Left colon (tissue), 2 donors: ENCODE measurements at regions not wholly inside any gene's neighbourhood (a gene's known extent, or its start where the extent isn't known, plus 50 kb on each side); places are given as distances from the start of the nearest gene placed in this dataset.

Source experiments
- ATAC-seq: fragments of 200-7000 bp; cut with Tn5 transposase; one replicate; pipeline ENCODE4 v1.9.1; 2020; ENCODE audit warnings: mild to moderate bottlenecking, moderate library complexity
- DNase-seq, 2 donors: peaks; one replicate each; pipeline ENCODE4 v3.0.0-alpha.2; 2020
- intact Hi-C, 2 donors: fragments of 100-400 bp; cut with DNase I in 1 of 2; cut with micrococcal nuclease in 1 of 2; formaldehyde crosslinking; loops; one replicate each; pipeline versions ENCODE4 v1.11.2 to v1.14.0; 2022; cut with DNase I, micrococcal nuclease
- donor health status: DM: no; HTN: no; CAD: no.
- donor health status: DM: yes; HTN: yes; CAD: no.

DNA sequence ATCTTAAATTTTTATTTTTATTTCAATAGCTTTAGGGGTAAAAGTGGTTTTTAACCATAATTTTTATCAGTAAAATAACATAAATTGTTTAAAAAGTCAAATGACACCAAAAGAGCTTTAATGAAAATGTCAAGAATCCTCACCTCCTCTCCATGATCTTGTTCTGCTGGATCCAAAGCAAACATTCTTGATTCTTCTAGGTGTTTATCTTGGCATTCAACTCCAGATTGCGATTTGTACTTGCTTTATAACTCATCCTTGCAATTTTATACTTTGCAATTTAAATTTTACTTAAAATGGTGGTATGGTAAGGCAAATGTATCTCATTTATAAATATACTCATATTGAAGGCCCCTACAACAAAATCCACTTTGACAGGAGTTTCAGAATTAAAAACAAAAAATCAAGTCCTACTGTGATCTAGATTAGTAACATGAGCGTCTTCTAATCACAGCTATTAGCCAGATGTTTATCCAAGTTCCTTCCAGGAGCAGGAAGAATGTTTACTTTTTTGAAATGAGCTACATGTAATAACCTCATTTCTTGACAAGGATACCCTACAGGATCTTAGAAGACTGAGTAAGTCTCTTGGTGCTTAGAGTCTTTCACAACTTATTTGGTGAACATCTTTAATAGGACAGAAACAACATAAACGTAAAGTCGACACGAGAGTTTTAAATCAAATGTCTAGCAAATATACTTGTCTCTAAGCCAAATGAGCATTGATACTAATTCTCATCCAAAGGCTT is 72.4 kb upstream of the CARD18 start:
- DNase-seq = no peak
- ATAC-seq = no peak
- intact Hi-C loops = no loop called here

DNA sequence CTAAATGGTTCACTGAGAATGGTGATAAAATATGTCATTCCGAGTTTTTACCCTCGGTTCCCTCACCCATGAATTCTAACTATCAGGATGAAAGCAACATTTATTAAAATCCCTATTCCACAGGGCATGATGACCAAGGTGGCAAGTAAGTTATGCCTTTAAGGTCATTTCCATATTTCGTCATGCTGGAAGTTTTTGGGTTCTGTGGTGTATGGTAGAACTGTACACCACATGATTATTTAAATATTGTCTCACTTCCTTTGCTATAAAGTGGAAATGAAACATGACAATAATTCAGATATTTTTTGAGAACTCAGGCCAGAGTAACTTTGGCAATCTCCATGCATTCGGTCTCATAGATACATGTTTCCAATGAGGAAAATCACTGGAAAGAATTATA is 68.5 kb upstream of the CARD18 start:
- no peak for ATAC-seq
- intact Hi-C loops = no loop called here
- no peak for DNase-seq

DNA sequence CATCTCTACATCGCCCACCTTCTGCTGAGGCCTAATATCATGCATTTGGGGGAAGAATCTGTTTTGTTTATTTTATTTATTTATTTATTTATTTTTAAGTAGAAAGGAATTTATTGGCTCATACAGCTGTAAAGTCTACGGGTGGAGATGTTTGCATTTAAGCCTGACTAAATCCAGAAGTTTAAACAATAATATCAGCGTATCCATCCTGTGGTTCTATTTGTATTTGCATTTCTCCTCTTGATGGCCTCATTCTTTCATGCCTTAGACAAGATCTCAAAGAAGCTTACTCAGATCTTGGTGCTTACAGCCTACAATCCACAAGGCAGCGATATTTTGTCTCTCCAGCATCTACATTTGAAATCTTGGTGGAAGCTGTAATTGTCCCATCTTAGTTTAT is 67.1 kb upstream of the CARD18 start:
- DNase-seq (no peak), ATAC-seq (no peak)
- intact Hi-C loops = no loop called here

DNA sequence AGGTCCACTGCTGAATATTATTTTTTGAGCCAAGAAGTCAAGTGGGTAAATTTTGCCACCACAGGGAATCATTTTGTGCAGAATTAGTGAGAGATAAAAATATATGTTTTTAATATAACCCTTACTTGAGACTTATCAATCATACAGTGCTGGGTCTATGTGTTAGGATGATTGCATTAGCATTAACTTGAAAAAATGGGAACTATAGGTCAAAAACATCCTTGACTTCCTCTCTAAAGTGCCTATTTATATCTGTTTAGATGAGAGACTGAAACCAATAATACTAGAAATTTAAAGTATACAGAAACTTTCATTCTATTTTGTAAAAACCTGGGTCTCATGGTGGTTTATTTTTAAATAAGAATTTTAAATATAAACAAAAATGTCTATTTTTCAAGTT is 65.1 kb upstream of the CARD18 start:
- intact Hi-C loops = no loop called here
- DNase-seq = no peak
- no peak for ATAC-seq

DNA sequence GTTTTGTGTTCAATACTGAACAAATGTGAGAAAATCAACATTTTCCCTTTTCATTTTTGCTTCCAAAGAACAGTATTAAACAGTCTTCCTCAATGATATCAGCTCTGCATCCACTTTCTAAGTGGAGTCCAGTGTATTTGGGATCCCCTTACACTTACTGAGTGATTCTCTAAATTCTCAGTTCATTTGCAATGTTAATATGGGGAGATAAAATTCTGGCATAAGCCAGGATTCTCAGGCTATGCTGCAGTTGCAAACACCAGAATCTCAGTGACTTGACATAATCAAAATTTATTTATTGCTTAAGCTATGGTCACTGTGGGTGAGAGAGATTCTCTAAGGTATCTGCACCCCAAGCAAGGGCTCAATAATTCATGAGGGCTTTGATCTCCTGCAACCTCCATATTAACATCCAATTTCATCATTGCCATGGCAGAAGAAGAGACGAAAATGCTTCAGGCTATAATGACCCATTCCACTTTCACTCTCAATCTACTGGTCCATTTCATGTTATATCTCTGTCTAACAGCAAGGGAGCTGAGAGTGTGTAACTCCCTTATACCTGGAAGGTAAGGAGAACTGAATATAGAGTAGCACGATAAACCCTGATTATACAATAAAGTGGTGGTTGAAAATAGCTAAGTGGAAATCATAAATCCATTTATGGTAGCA is 64.1 kb upstream of the CARD18 start:
- DNase-seq (no peak), ATAC-seq (peak; percentile 10)
- intact Hi-C loops = no loop called here

DNA sequence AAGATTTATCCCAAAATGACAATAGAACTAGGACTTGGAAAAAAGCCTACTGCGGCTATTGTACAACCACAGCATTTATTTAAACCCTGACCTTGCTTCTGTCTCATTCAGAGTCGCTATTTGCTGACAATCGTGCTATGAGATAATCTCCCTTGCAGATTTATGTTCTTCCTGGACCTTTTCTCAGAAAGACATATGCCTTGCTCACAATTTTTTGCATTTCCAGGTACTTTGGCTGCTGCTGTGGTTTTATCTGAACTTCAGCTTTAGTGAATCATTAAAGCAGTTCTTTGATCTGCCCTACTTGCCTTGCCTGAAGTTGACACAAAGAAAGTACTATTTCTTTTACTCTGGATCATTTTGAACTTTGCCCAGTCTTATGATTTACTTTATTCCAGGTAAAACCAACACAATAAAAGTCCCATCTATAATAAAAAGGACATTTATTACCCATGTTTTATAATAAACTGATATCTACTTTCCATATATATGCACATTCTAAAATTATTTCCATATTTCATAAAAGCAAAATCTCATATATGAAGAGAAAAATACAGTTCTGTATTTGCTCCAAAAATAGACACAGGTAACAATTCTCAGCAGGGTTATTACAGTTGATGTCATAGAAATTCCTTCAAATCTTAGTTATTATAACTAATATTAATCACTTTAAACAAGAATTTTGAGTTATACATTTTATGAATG is 63.4 kb upstream of the CARD18 start:
- ATAC-seq (peak; percentile 86), DNase-seq (no peak)
- intact Hi-C loops = no loop called here

DNA sequence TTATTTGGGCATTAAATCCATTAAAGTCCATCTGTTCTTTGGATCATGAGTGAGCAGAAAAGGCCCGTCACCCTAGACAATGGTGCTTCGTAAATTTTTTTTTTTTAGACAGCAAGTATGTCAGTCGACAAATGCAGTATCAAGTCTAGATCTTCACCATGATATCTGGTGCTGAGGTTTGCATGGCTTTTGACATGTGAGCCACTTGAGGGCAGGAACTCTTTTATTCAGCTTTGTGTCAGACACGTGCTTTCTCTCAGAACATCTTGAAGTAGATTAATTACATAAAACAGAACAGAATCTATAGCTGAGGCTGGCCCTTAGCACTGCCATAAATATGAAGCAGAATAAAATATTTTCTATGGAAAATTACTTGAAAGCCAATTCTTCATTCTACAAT is 62.9 kb upstream of the CARD18 start:
- ATAC-seq (peak; percentile 48), DNase-seq (no peak)
- intact Hi-C loops = no loop called here

DNA sequence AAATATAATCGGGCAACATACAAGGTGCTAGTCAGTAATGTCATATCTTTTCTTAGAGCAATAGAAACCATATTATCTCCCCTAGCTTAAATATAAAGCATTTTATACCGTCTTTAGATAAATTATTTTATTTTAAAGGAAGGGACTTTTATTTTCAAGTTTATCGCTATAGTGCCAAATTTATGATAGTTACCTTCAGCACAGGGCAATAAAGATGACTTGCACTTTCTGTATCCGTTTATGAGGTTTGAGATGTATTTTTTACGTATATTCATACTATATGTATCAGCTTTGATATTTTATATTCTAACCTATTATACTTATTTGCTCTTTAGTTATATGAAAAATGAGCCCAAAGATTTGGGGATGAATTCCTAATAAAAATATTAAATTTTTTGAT is 61.6 kb upstream of the CARD18 start:
- intact Hi-C loops = no loop called here
- no peak for DNase-seq
- peak; percentile 68 for ATAC-seq

DNA sequence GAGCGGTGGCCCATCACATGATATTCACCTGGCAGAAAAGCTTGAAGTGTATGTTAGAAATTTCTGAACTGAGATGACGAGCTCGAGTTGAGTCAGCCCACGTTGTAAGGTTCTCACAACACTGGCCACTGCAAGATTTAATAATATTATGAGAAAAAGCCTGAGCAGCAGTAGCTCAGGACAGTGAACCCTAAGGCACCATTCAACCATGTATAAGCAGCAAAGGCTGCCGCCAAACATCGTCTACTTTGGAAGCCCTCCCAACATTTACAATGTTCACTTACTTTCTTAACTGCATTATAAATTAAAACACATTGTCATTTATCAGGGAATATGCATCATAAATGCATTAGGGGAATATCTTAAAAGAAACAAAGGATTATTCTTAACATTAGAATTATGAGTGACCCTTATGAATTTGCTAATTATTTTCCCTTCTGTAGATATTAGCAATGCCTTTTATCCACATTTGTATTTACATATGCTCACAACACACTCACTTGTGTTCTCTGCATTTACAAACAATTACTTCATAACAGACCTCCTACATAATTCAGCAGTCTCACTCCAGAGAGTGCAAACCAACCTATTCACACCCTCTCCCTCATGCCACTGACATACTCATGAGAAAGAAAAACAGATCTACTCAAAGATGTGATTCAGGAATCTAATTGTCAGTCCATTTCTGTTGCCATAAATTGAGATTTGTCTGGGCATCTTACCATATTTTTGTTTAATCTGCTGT is 57.7 kb upstream of the CARD18 start:
- DNase-seq = no peak
- ATAC-seq = no peak
- intact Hi-C loops = no loop called here

DNA sequence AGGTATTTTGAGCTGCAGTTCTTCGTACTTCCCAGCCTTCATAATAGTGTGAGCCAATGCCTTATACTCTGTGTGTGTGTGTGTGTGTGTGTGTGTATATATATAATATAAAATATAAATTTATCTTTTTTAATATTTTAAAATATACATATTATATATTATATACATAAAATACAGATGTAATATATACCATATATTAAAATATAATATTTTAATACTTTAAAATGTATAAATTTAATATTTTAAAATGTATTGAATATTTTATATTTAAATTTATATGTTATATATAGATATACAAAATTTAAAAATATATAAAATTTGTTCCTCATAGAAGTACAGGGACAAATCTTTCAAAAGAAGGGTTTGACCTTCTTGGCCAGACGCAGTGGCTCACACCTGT is 53.7 kb upstream of the CARD18 start:
- intact Hi-C loops = no loop called here
- ATAC-seq (no peak), DNase-seq (no peak)

DNA sequence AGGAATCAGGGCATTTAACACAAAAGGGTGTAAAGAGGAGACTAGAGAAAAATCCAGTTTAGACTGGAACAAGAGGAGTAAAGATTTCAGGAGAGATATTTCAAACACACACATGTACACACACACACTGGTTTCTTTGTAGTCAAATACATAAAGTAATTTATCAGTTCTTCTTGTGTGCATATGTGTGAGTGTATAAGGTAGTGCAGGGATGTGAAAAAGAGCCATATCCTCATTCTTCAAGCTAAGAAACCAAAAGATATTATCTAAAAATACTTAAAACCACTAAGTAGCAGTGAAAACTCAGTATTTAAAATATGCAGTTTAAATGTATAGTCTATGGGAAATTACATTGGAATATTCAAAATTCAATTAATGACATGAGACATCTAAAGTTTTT is 52.5 kb upstream of the CARD18 start:
- ATAC-seq = no peak
- DNase-seq = no peak
- intact Hi-C loops = no loop called here

DNA sequence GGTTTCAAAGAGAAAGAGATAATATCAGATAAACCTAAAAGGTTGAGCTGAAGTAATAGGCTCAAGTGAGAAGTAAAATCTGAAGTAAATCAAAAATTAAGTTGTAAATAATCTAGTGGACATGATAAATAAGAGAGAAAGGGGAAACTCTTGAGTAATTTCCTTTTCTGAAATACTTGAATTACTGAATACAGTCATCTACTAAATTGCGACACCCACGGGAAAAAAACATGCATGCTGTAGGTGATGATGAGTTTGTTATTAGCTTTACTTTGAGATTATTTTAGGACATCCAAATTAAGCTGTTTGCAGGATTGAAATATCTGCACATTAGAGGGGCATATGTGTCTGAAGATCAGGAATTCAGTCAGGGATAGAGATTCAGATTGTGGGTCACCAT is 50.0 kb upstream of the CARD18 start:
- DNase-seq (no peak), ATAC-seq (no peak)
- intact Hi-C loops = no loop called here
